Left colon (tissue), 2 donors: ENCODE measurements at regions not wholly inside any gene's neighbourhood (a gene's known extent, or its start where the extent isn't known, plus 50 kb on each side); places are given as distances from the start of the nearest gene placed in this dataset.

Experiments
- ATAC-seq: fragments of 200-7000 bp; cut with Tn5 transposase; one replicate; pipeline ENCODE4 v1.9.1; 2020; ENCODE audit warnings: mild to moderate bottlenecking, moderate library complexity
- DNase-seq, 2 donors: peaks; one replicate each; pipeline ENCODE4 v3.0.0-alpha.2; 2020
- intact Hi-C, 2 donors: fragments of 100-400 bp; cut with DNase I in 1 of 2; cut with micrococcal nuclease in 1 of 2; formaldehyde crosslinking; loops; one replicate each; pipeline versions ENCODE4 v1.11.2 to v1.14.0; 2022; cut with DNase I, micrococcal nuclease
- donor health status: DM: no; HTN: no; CAD: no.
- donor health status: DM: yes; HTN: yes; CAD: no.

GRCh38 chr16:5415123-5415522 is 317.5 kb upstream of the EEF2KMT start:
- intact Hi-C loops: no loop called here
- DNase-seq (no peak), ATAC-seq (no peak)

GRCh38 chr16:5412731-5413130 is 315.1 kb upstream of the EEF2KMT start:
- intact Hi-C loops: no loop called here
- ATAC-seq: no peak
- DNase-seq: no peak

GRCh38 chr16:5398203-5398602 is 300.6 kb upstream of the EEF2KMT start:
- intact Hi-C loops: no loop called here
- no peak for ATAC-seq

GRCh38 chr16:5396880-5397279 is 299.3 kb upstream of the EEF2KMT start:
- intact Hi-C loops: no loop called here
- no peak for DNase-seq
- ATAC-seq: no peak

More at GRCh38 chr16:5398203-5398602, 300.6 kb upstream of the EEF2KMT start:
- DNase-seq: no peak

- no peak for ATAC-seq
- intact Hi-C loops: no loop called here
- no peak for DNase-seq
Measured at GRCh38 chr16:5393070-5393469, 295.5 kb upstream of the EEF2KMT start.

- intact Hi-C loops: no loop called here
- ATAC-seq (no peak), DNase-seq (no peak)
Measured at GRCh38 chr16:5386989-5387388, 289.4 kb upstream of the EEF2KMT start.

GRCh38 chr16:5385811-5386210 is 288.2 kb upstream of the EEF2KMT start:
- ATAC-seq (no peak), DNase-seq (no peak)
- intact Hi-C loops: no loop called here

GRCh38 chr16:5385115-5385514 is 287.5 kb upstream of the EEF2KMT start:
- no peak for ATAC-seq

GRCh38 chr16:5383737-5384136 is 286.1 kb upstream of the EEF2KMT start:
- intact Hi-C loops: no loop called here
- ATAC-seq (no peak), DNase-seq (no peak)

More at GRCh38 chr16:5385115-5385514, 287.5 kb upstream of the EEF2KMT start:
- DNase-seq: no peak
- intact Hi-C loops: no loop called here

- ATAC-seq (no peak), DNase-seq (no peak)
- intact Hi-C loops: no loop called here
Measured at GRCh38 chr16:5382484-5382883, 284.9 kb upstream of the EEF2KMT start.

GRCh38 chr16:5381481-5381880 is 283.9 kb upstream of the EEF2KMT start:
- no peak for ATAC-seq
- intact Hi-C loops: no loop called here
- no peak for DNase-seq

GRCh38 chr16:5379954-5380353 is 282.4 kb upstream of the EEF2KMT start:
- ATAC-seq: no peak
- no peak for DNase-seq
- intact Hi-C loops: no loop called here

- intact Hi-C loops: no loop called here
- DNase-seq (no peak), ATAC-seq (no peak)
Measured at GRCh38 chr16:5378531-5378930, 280.9 kb upstream of the EEF2KMT start.

- ATAC-seq (no peak), DNase-seq (no peak)
- intact Hi-C loops: no loop called here
Measured at GRCh38 chr16:5377280-5377898, 279.8 kb upstream of the EEF2KMT start.

GRCh38 chr16:5374184-5374583 is 276.6 kb upstream of the EEF2KMT start:
- ATAC-seq (no peak), DNase-seq (no peak)
- intact Hi-C loops: no loop called here

GRCh38 chr16:5367951-5368350 is 270.4 kb upstream of the EEF2KMT start:
- ATAC-seq (no peak), DNase-seq (no peak)
- intact Hi-C loops: no loop called here

GRCh38 chr16:5366126-5366525 is 268.5 kb upstream of the EEF2KMT start:
- intact Hi-C loops: no loop called here
- ATAC-seq (no peak), DNase-seq (no peak)

- intact Hi-C loops: no loop called here
Measured at GRCh38 chr16:5364186-5364585, 266.6 kb upstream of the EEF2KMT start.

GRCh38 chr16:5361322-5361721 is 263.7 kb upstream of the EEF2KMT start:
- intact Hi-C loops: no loop called here
- DNase-seq (no peak), ATAC-seq (peak; percentile 73)

More at GRCh38 chr16:5364186-5364585, 266.6 kb upstream of the EEF2KMT start:
- ATAC-seq (no peak), DNase-seq (no peak)

GRCh38 chr16:5354645-5355044 is 257.1 kb upstream of the EEF2KMT start:
- no peak for ATAC-seq
- intact Hi-C loops: no loop called here
- no peak for DNase-seq
